GM18507 (cell line): ENCODE measurements at regions not wholly inside any gene's neighbourhood (a gene's known extent, or its start where the extent isn't known, plus 50 kb on each side); places are given as distances from the start of the nearest gene placed in this dataset.

Experiments
- DNase-seq: peaks from one replicate; pipeline ENCODE4 v3.0.0; 2011; ENCODE audit warnings: low read depth; ENCODE audit not compliant: insufficient read length; ENCODE audit errors: extremely low spot score
- FAIRE-seq: peaks from 2 replicates; lab custom pipeline; 2011; peaks lifted over from hg19 to GRCh38; lab: Jason Lieb, UNC

GRCh38 chr2:160924936-160925353 lies 235.3 kb upstream of the TANK start:
- FAIRE-seq = no peak

GRCh38 chr2:160925956-160926355 lies 234.3 kb upstream of the TANK start:
- DNase-seq = no peak
- no peak for FAIRE-seq

More at GRCh38 chr2:160924936-160925353, 235.3 kb upstream of the TANK start:
- no peak for DNase-seq

DNA sequence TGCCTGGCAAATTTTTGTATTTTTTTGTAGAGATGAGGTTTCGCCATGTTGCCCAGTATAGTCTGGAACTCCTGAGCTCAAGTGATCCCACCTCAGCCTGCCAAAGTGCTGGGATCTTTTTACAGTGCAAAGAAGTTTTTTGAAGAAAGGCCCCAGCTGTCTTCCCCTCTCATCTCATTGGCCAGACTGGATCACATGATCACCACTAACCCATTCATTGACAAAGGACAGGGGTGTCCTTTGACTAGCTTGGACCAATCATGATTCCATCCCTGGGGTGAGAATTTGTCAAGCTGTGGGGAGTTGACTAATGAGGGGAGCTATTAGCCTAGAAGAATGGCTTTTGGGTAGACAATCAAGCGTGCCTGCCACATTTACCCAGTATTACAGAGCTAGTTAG lies 232.9 kb upstream of the TANK start:
- FAIRE-seq (no peak), DNase-seq (no peak)

DNA sequence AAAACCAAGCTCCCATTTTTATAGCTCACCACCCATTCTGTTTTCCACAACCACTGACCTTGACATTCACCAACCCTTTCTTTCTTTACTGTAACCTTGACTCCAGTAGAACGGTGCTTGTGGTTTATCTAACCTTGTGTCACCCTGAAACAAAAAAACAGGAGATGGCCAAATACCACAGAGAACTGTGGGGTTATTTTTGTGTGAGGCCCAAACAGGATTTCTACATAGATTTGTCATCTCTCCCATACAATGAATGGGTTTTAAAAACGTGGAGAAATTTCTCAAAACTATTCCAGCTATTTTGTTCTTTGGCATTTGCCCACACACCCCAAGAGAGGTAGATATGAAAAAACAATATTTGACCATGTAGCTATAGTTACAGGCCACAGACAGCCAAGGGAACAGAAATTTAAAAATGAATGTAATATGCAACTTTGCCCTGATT lies 231.3 kb upstream of the TANK start:
- no peak for DNase-seq
- no peak for FAIRE-seq

DNA sequence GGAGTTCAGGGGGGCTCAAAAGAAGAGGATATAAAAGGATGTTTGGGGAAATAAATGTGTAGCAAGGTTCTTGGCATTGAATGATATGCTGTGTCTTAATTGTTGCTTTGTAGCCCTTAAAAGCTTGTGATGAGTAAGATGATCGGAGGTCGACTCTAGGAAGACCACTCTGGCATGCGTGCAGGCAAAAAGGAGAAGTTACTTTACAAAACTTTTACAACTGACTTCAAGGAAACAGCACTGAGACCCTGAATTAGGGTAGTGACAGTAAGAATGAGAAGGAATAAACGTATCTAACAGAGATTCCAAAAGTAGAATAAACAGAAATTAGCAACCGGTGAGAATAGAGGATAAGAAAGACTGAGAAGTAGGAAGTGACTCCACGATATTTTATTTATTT lies 228.7 kb upstream of the TANK start:
- FAIRE-seq (no peak), DNase-seq (no peak)

DNA sequence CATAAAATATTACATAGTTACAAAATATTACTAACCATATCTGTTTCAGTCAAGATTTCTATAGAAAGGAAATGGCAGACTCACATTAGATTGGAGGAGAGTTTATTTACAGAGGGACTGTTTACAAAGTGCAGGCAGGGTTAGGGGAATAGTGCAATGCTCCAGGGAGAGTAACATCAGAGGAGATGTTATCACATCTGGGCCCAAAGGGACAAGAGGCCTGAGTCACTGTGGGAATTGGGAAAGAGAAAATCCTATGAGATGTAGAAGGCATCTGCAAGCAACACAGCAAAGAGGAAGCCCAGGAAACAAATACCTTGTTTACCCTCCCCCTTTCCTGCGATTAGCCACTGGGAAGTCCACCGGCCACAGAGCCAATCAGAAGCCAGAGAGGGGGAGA lies 227.3 kb upstream of the TANK start:
- DNase-seq (no peak), FAIRE-seq (no peak)

DNA sequence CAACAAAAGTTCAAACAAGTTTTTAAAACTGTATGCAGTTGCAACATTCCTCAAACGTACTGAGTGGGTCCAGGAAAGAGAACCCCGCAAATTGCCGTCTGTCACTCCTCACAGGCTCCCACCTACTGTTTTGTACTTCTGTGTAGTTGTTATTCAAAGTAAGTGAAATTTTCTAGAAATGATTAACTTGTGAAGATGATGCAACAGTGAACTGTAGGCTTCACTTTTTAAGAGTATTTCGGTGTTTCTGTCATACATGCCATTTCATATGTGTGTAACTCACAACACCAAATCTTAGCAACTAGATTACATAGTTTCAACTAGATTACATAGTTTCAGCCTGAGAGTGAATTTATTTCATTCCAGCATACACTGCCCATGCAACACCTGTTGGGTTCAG lies 226.0 kb upstream of the TANK start:
- no peak for DNase-seq
- FAIRE-seq = no peak

- DNase-seq (no peak), FAIRE-seq (no peak)
These were observed 225.2 kb upstream of the TANK start for GRCh38 chr2:160934991-160935390.

GRCh38 chr2:160936044-160936806 lies 224.0 kb upstream of the TANK start:
- FAIRE-seq = no peak
- no peak for DNase-seq

GRCh38 chr2:160940271-160940670 lies 220.0 kb upstream of the TANK start:
- no peak for DNase-seq
- no peak for FAIRE-seq

DNA sequence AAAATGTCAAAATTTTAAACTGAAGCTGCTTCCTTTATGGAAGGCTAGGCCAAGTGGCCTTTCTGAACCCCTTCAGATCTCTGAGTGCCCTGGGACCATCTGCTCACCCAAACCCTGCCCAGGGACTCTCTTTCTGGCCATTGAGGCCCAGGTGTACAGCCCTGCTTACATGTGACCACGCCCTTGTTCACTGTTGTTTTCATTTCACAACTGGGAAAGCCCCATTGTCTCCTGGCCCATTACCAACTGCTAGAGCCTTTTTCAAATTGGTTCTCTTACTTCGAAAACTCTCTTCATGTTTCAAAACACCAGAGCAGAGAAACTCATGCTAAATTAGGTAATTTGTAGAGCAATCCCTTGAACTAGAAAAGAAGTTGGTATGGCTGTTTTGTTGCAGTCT lies 219.5 kb upstream of the TANK start:
- FAIRE-seq (peak; percentile 18), DNase-seq (no peak)

DNA sequence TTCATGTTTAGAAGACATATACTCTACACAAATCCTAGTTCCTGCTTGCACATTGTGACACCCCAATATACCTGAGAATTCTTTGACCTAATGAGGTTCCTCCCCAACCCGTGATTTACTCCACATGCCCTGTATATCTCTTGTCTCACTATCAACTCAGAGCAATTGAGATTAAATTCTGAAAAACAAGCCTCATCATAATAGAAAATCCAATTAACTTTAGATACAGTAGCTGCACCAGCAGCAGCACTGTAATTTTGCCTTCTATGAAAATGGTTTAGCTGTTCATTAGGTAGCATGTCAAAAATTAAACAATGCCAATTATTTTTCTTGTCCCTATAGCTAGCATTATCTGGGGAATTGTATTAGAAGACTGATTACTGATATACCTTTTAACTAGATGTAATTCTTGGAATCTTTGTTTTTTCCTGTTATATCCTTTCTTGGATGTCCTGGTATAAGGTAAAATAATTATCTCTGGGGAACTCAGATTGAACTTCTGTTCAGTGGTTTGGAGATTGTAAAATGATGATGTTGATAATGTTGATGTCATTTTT lies 218.9 kb upstream of the TANK start:
- no peak for FAIRE-seq
- no peak for DNase-seq

DNA sequence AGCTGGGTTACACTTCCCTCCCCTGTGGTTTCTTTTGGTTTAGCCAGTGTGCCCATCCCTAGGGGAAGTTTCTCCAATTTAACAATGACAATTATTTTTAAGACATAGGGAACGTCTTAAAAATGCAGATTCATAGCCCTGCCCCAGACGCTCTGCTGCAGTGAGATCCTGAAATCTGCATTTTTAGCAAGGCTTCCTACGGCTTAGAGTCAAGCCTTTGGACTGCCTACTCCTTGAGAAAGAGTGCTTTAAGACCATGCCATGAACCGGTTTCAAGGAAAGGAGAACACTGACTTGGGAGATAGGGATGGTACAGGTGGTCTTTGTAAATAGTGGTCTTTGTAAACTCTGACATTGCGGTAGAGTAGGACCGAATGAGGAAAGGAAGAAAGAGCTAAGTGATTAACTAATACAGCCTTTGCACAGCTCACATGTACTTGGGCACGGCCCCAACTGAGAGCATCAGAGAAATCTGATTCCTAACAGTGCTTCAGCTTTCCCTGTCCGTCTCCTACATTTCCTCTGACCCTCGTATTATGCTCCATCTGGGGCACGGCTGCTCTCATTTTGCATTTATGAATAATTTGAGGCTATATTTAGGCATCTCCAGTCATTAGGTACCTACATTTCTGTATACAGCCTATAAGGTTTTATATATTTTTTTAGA lies 217.6 kb upstream of the TANK start:
- DNase-seq = no peak
- no peak for FAIRE-seq

- no peak for FAIRE-seq
- DNase-seq = no peak
These were observed 216.8 kb upstream of the TANK start for GRCh38 chr2:160943414-160943813.

- FAIRE-seq (no peak), DNase-seq (no peak)
These were observed 207.6 kb upstream of the TANK start for GRCh38 chr2:160952464-160953254.

GRCh38 chr2:160955578-160955977 lies 204.7 kb upstream of the TANK start:
- FAIRE-seq (no peak), DNase-seq (no peak)

DNA sequence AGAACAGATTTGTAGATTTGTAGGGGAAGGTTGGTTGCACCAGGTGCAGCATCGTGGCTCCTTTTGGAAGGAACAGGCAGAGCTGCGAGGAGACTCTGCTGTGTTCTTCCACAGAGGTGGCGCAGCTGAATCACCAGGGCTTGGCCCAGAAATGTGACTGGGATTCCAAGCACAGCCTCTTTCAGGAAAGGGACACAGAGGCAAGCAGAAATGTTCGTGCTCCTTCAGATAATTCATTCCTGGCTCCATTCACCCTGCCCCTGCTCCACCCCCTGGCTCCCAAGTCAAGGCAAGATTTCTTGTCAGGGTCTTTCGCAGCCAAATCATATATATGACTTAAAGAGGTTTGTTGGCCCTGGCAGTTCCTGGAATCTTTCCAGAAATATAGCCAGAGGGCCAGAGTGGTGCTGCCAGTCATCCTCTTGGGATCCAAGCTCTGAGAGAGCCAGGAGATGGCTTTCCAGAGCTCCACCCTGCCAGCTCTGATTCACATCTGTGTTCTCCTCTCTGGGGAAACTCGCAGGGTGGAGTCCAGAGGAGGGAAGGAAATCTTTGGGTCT lies 203.9 kb upstream of the TANK start:
- DNase-seq = no peak
- no peak for FAIRE-seq

- FAIRE-seq (no peak), DNase-seq (no peak)
These were observed 196.3 kb upstream of the TANK start for GRCh38 chr2:160963957-160964356.

- FAIRE-seq (no peak), DNase-seq (no peak)
These were observed 192.7 kb upstream of the TANK start for GRCh38 chr2:160967523-160967922.

GRCh38 chr2:160968183-160968582 lies 192.0 kb upstream of the TANK start:
- no peak for DNase-seq
- FAIRE-seq = no peak
